Esophagus muscularis mucosa (tissue), 4 donors: ENCODE measurements at regions not wholly inside any gene's neighbourhood (a gene's known extent, or its start where the extent isn't known, plus 50 kb on each side); places are given as distances from the start of the nearest gene placed in this dataset.

Experiments
- DNase-seq: peaks from one replicate; pipeline ENCODE4 v3.0.0-alpha.2; 2017; ENCODE audit errors: extremely low spot score
- H3K27ac ChIP-seq, 4 donors: fragments of 200-600 bp; sonication (generic); replicated peaks in 1 of 4; 1 replicate in 3 of 4; 2 replicates in 1 of 4; pipeline ENCODE4 v1.5.1; 2016 to 2019; ENCODE audit warnings: mild to moderate bottlenecking in 1 of 4
- H3K27me3 ChIP-seq, 4 donors: fragments of 200-600 bp; sonication (generic); one replicate each; pipeline versions ENCODE4 v1.5.1 to v1.6.0; 2016 to 2019
- H3K36me3 ChIP-seq, 4 donors: fragments of 200-600 bp; sonication (generic); one replicate each; pipeline ENCODE4 v1.5.1; 2016 to 2019
- H3K4me1 ChIP-seq, 4 donors: fragments of 200-600 bp; sonication (generic); one replicate each; pipeline ENCODE4 v1.5.1; 2016 to 2019
- H3K4me3 ChIP-seq, 4 donors: fragments of 200-600 bp; sonication (generic); 1 replicate in 2 of 4; 2 replicates in 2 of 4; pipeline ENCODE4 v1.5.1; 2016 to 2019; ENCODE audit warnings: mild to moderate bottlenecking in 4 of 4, moderate library complexity in 1 of 4
- H3K9me3 ChIP-seq, 4 donors: fragments of 200-600 bp; sonication (generic); 1 replicate in 3 of 4; 2 replicates in 1 of 4; pipeline ENCODE4 v1.5.1; 2016 to 2019
- EP300 ChIP-seq: sonication (generic); formaldehyde crosslinking; IDR thresholded peaks from one replicate; pipeline ENCODE4 v1.6.1; 2017; ENCODE audit warnings: antibody characterized with exemption
- POLR2A ChIP-seq: fragments of 450-650 bp; IDR thresholded peaks from one replicate; pipeline ENCODE4 v1.6.1; 2017; ENCODE audit warnings: antibody characterized with exemption, moderate library complexity, mild to moderate bottlenecking, low read depth
- POLR2AphosphoS5 ChIP-seq, 2 donors: sonication (generic); formaldehyde crosslinking; IDR thresholded peaks; one replicate each; pipeline ENCODE4 v1.6.1; 2017; ENCODE audit warnings: antibody characterized with exemption in 2 of 2
- WGBS: methylation state at CpG from one replicate; pipeline ENCODE4 v1.1.5; 2018; 5-methylcytosine and 5-hydroxymethylcytosine counted together
- intact Hi-C: fragments of 100-400 bp; cut with DNase I; formaldehyde crosslinking; loops from one replicate; pipeline ENCODE4 v1.15.1; 2023
- TF ChIP-seq, protein P1 (sequence below), 3 experiments: fragments of 200-600 bp in 2 of 3; fragments of 450-650 bp in 1 of 3; sonication (generic) in 2 of 3; IDR thresholded peaks; one replicate each; pipeline ENCODE4 v1.5.1; 2017 to 2019; ENCODE audit warnings: antibody characterized with exemption in 3 of 3, mild to moderate bottlenecking in 2 of 3, moderate library complexity in 1 of 3

DNA sequence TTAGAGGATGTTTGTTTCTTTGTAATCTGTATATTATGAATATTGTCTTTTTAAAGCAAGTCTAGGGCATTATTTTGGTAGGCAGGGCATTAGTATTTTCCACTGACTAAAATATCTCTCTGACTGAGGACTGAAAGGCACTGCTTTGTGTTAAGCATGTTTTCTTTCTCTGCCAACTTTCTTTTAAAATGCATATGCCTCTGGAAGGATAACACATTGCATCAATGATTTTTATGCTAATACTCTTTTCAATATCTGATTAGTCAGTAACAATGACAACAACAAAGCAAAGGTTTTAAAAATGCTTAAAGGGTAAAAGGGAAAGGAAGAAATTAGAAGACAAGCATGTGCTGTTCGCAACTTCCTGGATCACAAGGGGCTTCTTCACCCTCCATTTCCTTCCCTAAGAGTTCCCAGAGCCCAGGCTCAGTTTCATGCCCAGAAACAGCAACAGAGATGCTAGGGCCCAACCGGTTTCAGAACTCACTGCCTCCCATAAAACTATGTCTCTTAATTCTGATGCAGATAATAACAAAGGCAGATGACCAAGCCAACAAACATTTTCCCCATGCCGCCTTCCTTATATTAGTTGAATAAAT is 786.8 kb upstream of the ACVR2A start:
- intact Hi-C loops, result no loop called here
- H3K4me3 ChIP-seq, result no peak overlapping the region
- 83% methylated on average over 3 of the region's 3 CpGs for WGBS
- H3K9me3 ChIP-seq, result no peaks in the 10 kb centered on the region
- H3K36me3 ChIP-seq, result no peaks in the 10 kb centered on the region
- no peak overlapping the region for H3K27ac ChIP-seq
- TF ChIP-seq, protein P1, sequence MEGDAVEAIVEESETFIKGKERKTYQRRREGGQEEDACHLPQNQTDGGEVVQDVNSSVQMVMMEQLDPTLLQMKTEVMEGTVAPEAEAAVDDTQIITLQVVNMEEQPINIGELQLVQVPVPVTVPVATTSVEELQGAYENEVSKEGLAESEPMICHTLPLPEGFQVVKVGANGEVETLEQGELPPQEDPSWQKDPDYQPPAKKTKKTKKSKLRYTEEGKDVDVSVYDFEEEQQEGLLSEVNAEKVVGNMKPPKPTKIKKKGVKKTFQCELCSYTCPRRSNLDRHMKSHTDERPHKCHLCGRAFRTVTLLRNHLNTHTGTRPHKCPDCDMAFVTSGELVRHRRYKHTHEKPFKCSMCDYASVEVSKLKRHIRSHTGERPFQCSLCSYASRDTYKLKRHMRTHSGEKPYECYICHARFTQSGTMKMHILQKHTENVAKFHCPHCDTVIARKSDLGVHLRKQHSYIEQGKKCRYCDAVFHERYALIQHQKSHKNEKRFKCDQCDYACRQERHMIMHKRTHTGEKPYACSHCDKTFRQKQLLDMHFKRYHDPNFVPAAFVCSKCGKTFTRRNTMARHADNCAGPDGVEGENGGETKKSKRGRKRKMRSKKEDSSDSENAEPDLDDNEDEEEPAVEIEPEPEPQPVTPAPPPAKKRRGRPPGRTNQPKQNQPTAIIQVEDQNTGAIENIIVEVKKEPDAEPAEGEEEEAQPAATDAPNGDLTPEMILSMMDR (IDR thresholded peaks at IDR 0.05), result no peak
- no peak for TF ChIP-seq POLR2AphosphoS5 (IDR thresholded peaks at IDR 0.05)
- TF ChIP-seq EP300, result no peak
- TF ChIP-seq POLR2A, result no peak
- H3K4me1 ChIP-seq, result no peaks in the 10 kb centered on the region
- H3K27me3 ChIP-seq, result no peaks in the 10 kb centered on the region
- no peak for DNase-seq

DNA sequence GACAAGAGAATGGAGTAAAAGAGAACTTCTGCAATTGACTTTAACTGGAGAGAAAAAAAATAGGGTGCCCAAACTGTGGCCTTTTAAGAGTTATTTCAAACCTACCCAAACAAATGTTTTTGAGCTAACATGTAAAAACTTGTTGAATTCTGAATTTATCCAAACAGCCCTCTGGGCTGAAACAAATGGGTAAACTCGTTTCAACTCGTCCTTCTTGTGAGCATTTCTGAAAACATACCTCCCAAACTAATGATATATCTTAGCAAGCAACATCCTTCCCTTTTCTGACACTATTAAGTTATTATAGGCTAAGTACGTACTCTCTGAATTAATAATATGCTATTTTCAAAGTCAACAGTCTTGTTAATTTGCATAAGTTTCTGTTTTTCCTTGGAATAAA is 793.0 kb upstream of the ACVR2A start:
- DNase-seq, result no peak
- Histone ChIP-seq H3K27ac (no peak overlapping the region), H3K27me3 (no peaks in the 10 kb centered on the region), H3K9me3 (no peaks in the 10 kb centered on the region), H3K4me3 (no peak overlapping the region), H3K36me3 (no peaks in the 10 kb centered on the region), H3K4me1 (peaks cover 0 to 16% (median 14%) of the 10 kb centered on the region in 4 donors)
- TF ChIP-seq POLR2A, result no peak
- TF ChIP-seq POLR2AphosphoS5 (IDR thresholded peaks at IDR 0.05), result no peak
- no peak for TF ChIP-seq EP300
- TF ChIP-seq, protein P1 (IDR thresholded peaks at IDR 0.05), result no peak
- 83% methylated on average over 3 of the region's 3 CpGs for WGBS
- intact Hi-C loops, result no loop called here

GRCh38 chr2:147051248-147051647 is 793.6 kb upstream of the ACVR2A start:
- H3K36me3 ChIP-seq, result no peaks in the 10 kb centered on the region
- H3K4me3 ChIP-seq, result no peak overlapping the region
- intact Hi-C loops, result no loop called here
- H3K4me1 ChIP-seq, result peaks cover 0 to 16% (median 14%) of the 10 kb centered on the region in 4 donors
- H3K9me3 ChIP-seq, result no peaks in the 10 kb centered on the region
- TF ChIP-seq POLR2AphosphoS5 (IDR thresholded peaks at IDR 0.05), result no peak
- TF ChIP-seq POLR2A, result no peak
- TF ChIP-seq, protein P1 (IDR thresholded peaks at IDR 0.05), result no peak
- no peak for TF ChIP-seq EP300
- H3K27ac ChIP-seq, result no peak overlapping the region
- H3K27me3 ChIP-seq, result no peaks in the 10 kb centered on the region
- DNase-seq, result no peak

GRCh38 chr2:147049957-147050356 is 794.9 kb upstream of the ACVR2A start:
- H3K4me1 ChIP-seq, result peaks cover 0 to 16% (median 14%) of the 10 kb centered on the region in 4 donors
- H3K27ac ChIP-seq, result peak overlapping the region in 3 of 4 donors; percentile 16 to 48 (median 42)
- H3K9me3 ChIP-seq, result no peaks in the 10 kb centered on the region
- no peaks in the 10 kb centered on the region for H3K36me3 ChIP-seq
- 34% methylated on average over 4 of the region's 4 CpGs for WGBS
- intact Hi-C loops, result no loop called here
- TF ChIP-seq, protein P1 (IDR thresholded peaks at IDR 0.05), result no peak
- TF ChIP-seq EP300, result no peak
- TF ChIP-seq POLR2AphosphoS5 (IDR thresholded peaks at IDR 0.05), result no peak
- no peak for TF ChIP-seq POLR2A
- no peaks in the 10 kb centered on the region for H3K27me3 ChIP-seq
- DNase-seq, result no peak
- no peak overlapping the region for H3K4me3 ChIP-seq

DNA sequence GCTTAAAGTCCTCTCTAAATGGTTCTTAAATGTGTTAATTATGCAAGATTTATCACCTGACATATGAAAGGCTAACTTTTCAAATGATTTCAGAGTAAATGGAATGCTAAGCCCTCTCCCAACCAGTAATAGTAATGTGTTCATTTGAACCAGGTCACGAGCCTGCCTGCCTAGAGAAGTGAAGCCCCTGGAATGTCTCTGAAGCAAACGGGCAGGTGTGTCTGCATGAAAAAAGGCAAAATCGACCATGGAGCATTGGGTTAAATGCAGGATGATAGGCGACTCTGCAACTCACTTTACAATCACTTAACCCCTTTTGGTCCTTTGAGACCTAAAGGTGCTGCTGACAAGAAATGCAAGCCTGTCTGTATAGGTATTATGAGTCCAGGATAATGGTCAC is 798.4 kb upstream of the ACVR2A start:
- Histone ChIP-seq H3K4me3 (no peak overlapping the region), H3K4me1 (peaks cover 0 to 14% (median 12%) of the 10 kb centered on the region in 4 donors), H3K27me3 (no peaks in the 10 kb centered on the region), H3K27ac (no peak overlapping the region), H3K36me3 (no peaks in the 10 kb centered on the region), H3K9me3 (no peaks in the 10 kb centered on the region)
- DNase-seq, result no peak
- TF ChIP-seq, protein P1 (IDR thresholded peaks at IDR 0.05), result no peak
- no peak for TF ChIP-seq POLR2AphosphoS5 (IDR thresholded peaks at IDR 0.05)
- no peak for TF ChIP-seq POLR2A
- TF ChIP-seq EP300, result no peak
- 75% methylated on average over 4 of the region's 4 CpGs for WGBS
- intact Hi-C loops, result no loop called here
